Endodermal cell (in vitro differentiated cells): ENCODE measurements at regions not wholly inside any gene's neighbourhood (a gene's known extent, or its start where the extent isn't known, plus 50 kb on each side); places are given as distances from the start of the nearest gene placed in this dataset.

Source experiments
- DNase-seq: peaks from one replicate; pipeline ENCODE4 v3.0.0-alpha.2; 2017
- H3K27ac ChIP-seq: 2 replicates; pipeline ENCODE4 v1.5.1; 2013; ENCODE audit warnings: mild to moderate bottlenecking, low read depth, low read length, moderate library complexity
- H3K27me3 ChIP-seq: 2 replicates; pipeline ENCODE4 v1.6.1; 2013; ENCODE audit warnings: mild to moderate bottlenecking, low read length, moderate library complexity; ENCODE audit not compliant: insufficient read depth, control insufficient read depth, poor library complexity, severe bottlenecking
- H3K36me3 ChIP-seq: 2 replicates; pipeline ENCODE4 v1.7.0; 2013; ENCODE audit warnings: mild to moderate bottlenecking, low read length, moderate library complexity; ENCODE audit not compliant: control insufficient read depth, insufficient read depth
- H3K4me1 ChIP-seq: one replicate; pipeline ENCODE4 v1.7.0; 2013; ENCODE audit warnings: low read length; ENCODE audit not compliant: control insufficient read depth, insufficient read depth
- H3K4me3 ChIP-seq: 2 replicates; pipeline ENCODE4 v1.5.1; 2013; ENCODE audit warnings: mild to moderate bottlenecking, low read length, moderate library complexity
- H3K9ac ChIP-seq: 2 replicates; pipeline ENCODE4 v1.6.1; 2013; ENCODE audit warnings: mild to moderate bottlenecking, low read length, moderate library complexity; ENCODE audit not compliant: poor library complexity, severe bottlenecking; ENCODE audit errors: extremely low read depth
- H3K9me3 ChIP-seq: 2 replicates; pipeline ENCODE4 v1.6.1; 2013; ENCODE audit warnings: mild to moderate bottlenecking, low read length, moderate library complexity; ENCODE audit not compliant: control insufficient read depth
- H3K27ac Mint-ChIP-seq: 2 replicates; pipeline ENCODE4 v1.8.0; 2020; ENCODE audit warnings: mixed read lengths
- H3K27me3 Mint-ChIP-seq: 2 replicates; pipeline ENCODE4 v1.8.0; 2021; ENCODE audit warnings: mild to moderate bottlenecking, mixed read lengths; ENCODE audit not compliant: insufficient read depth
- H3K36me3 Mint-ChIP-seq: 2 replicates; pipeline ENCODE4 v1.8.0; 2020; ENCODE audit warnings: low read depth, mixed read lengths
- H3K4me1 Mint-ChIP-seq: 2 replicates; pipeline ENCODE4 v1.8.0; 2020; ENCODE audit warnings: mixed read lengths
- H3K4me3 Mint-ChIP-seq: 2 replicates; pipeline ENCODE4 v1.8.0; 2020; ENCODE audit warnings: mild to moderate bottlenecking, moderate library complexity, mixed read lengths
- H3K9me3 Mint-ChIP-seq: 2 replicates; pipeline ENCODE4 v1.8.0; 2020; ENCODE audit warnings: mild to moderate bottlenecking, mixed read lengths
- CTCF ChIP-seq: fragments of 200-600 bp; sonication (generic); conservative IDR thresholded peaks from 2 replicates; pipeline ENCODE4 v1.5.0; 2021; ENCODE audit warnings: antibody characterized with exemption, mild to moderate bottlenecking
- WGBS, 2 experiments: methylation state at CpG; one replicate each; pipeline versions ENCODE4 v1.1.5 to v1.1.7; 2013; ENCODE audit warnings: missing lambda C conversion rate in 2 of 2, mixed read lengths in 1 of 2; ENCODE audit not compliant: insufficient coverage in 1 of 2, insufficient read length in 1 of 2; 5-methylcytosine and 5-hydroxymethylcytosine counted together

- no peaks in the 10 kb centered on the region for H3K9me3 Mint-ChIP-seq
- no peak overlapping the region for H3K9ac ChIP-seq
- H3K36me3 ChIP-seq = no peaks in the 10 kb centered on the region
- H3K27me3 ChIP-seq = no peaks in the 10 kb centered on the region
- H3K9me3 ChIP-seq = no peaks in the 10 kb centered on the region
- no peak overlapping the region for H3K27ac ChIP-seq
- no peak overlapping the region for H3K4me3 Mint-ChIP-seq
- no peaks in the 10 kb centered on the region for H3K27me3 Mint-ChIP-seq
- DNase-seq = no peak
- H3K36me3 Mint-ChIP-seq = no peaks in the 10 kb centered on the region
- peaks cover 3% of the 10 kb centered on the region for H3K4me1 ChIP-seq
- no peak for TF ChIP-seq CTCF
- WGBS, 2 experiments = 100% methylated on average over 1 of the region's 1 CpG; no CpG with 5 or more reads in 1 of the 2 experiments
- peaks cover 6% of the 10 kb centered on the region for H3K4me1 Mint-ChIP-seq
- no peak overlapping the region for H3K27ac Mint-ChIP-seq
- H3K4me3 ChIP-seq = no peak overlapping the region
Measured at GRCh38 chr3:95710684-95711083, 1103.7 kb upstream of the EPHA6 start.

- H3K27ac Mint-ChIP-seq = no peak overlapping the region
- Histone ChIP-seq H3K36me3 (no peaks in the 10 kb centered on the region), H3K4me3 (no peak overlapping the region), H3K9me3 (no peaks in the 10 kb centered on the region), H3K4me1 (peaks cover 3% of the 10 kb centered on the region), H3K27me3 (no peaks in the 10 kb centered on the region), H3K9ac (no peak overlapping the region), H3K27ac (no peak overlapping the region)
- DNase-seq = no peak
- H3K27me3 Mint-ChIP-seq = no peaks in the 10 kb centered on the region
- no peaks in the 10 kb centered on the region for H3K36me3 Mint-ChIP-seq
- H3K9me3 Mint-ChIP-seq = no peaks in the 10 kb centered on the region
- no peak overlapping the region for H3K4me3 Mint-ChIP-seq
- TF ChIP-seq CTCF = no peak
- 87 to 92% methylated on average over 2 of the region's 2 CpGs for WGBS, 2 experiments
- H3K4me1 Mint-ChIP-seq = peaks cover 6% of the 10 kb centered on the region
Measured at GRCh38 chr3:95711789-95712188, 1102.6 kb upstream of the EPHA6 start.

- 52 to 69% methylated on average over 2 of the region's 3 CpGs for WGBS, 2 experiments
- H3K9me3 Mint-ChIP-seq = no peaks in the 10 kb centered on the region
- no peak for TF ChIP-seq CTCF
- H3K9me3 ChIP-seq = no peaks in the 10 kb centered on the region
- no peak for DNase-seq
- H3K4me1 Mint-ChIP-seq = peaks cover 7% of the 10 kb centered on the region
- H3K4me1 ChIP-seq = peaks cover 3% of the 10 kb centered on the region
- no peak overlapping the region for H3K27ac Mint-ChIP-seq
- no peaks in the 10 kb centered on the region for H3K36me3 ChIP-seq
- no peak overlapping the region for H3K4me3 ChIP-seq
- H3K9ac ChIP-seq = no peak overlapping the region
- no peaks in the 10 kb centered on the region for H3K27me3 ChIP-seq
- H3K27ac ChIP-seq = no peak overlapping the region
- H3K27me3 Mint-ChIP-seq = no peaks in the 10 kb centered on the region
- H3K4me3 Mint-ChIP-seq = no peak overlapping the region
- H3K36me3 Mint-ChIP-seq = no peaks in the 10 kb centered on the region
Measured at GRCh38 chr3:95715128-95715527, 1099.3 kb upstream of the EPHA6 start.
